ENCODE measurements at regions not wholly inside any gene's neighbourhood (a gene's known extent, or its start where the extent isn't known, plus 50 kb on each side); places are given as distances from the start of the nearest gene placed in this dataset.

DNA sequence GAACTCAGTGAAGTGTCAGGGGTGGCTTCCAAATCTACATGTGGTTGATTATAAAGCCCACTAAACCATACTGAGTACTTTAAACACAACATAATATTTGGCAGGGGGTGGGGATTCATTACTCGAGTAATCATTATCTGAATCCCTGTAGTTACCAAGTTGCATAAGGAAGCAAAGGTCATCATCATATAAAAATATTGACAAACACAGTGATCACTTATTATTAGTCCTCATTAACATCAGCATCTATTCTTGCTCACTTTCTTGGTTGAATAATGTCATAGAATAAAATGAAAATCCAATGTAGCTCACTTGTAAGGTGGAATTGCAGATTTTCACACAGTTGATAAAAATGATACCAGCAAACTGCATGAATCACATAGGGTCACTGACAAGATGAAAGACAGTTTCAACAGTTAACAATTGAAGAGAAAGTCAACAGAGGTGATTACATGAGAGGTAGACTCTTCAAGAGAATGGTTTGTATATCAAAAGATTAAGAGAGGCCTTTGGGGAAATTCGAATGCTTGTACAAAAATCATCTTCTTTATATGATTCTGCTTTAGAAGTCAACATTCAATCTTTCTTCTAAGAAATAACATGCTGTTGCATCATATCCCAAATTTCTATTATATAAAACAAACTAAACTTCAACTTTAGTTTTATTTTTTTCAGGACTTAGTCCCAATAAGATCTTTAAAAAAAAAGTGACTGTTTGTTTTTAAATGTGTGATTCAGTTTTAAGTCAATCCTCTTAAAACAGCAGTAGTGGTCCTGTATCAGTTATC is 185.5 kb upstream of the KLF14 start:
- POLR2A ChIA-PET: no interaction called here
- TF ChIP-seq, protein P1, sequence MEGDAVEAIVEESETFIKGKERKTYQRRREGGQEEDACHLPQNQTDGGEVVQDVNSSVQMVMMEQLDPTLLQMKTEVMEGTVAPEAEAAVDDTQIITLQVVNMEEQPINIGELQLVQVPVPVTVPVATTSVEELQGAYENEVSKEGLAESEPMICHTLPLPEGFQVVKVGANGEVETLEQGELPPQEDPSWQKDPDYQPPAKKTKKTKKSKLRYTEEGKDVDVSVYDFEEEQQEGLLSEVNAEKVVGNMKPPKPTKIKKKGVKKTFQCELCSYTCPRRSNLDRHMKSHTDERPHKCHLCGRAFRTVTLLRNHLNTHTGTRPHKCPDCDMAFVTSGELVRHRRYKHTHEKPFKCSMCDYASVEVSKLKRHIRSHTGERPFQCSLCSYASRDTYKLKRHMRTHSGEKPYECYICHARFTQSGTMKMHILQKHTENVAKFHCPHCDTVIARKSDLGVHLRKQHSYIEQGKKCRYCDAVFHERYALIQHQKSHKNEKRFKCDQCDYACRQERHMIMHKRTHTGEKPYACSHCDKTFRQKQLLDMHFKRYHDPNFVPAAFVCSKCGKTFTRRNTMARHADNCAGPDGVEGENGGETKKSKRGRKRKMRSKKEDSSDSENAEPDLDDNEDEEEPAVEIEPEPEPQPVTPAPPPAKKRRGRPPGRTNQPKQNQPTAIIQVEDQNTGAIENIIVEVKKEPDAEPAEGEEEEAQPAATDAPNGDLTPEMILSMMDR (IDR thresholded peaks at IDR 0.05; ENCODE audit: insufficient read depth, low read depth, low read length): no peak
- Histone ChIP-seq H3K4me3 (ENCODE audit: low read depth, low read length) (no peak overlapping the region), H3K36me3 (ENCODE audit: control insufficient read depth, insufficient read depth, low read length) (no peaks in the 10 kb centered on the region; the same call in 1 of the 2 replicates), H3K27me3 (ENCODE audit: control insufficient read depth, insufficient read depth, low read length) (no peaks in the 10 kb centered on the region)
- DNase-seq (ENCODE audit: low read depth): no peak
- CTCF ChIA-PET: interaction anchor here (1.0 to 2.7 kb wide), 2 partner anchors 23 to 41 kb away, joined by 3 to 8 read pairs; no protein-coding TSS in a partner anchor

- POLR2A ChIA-PET: no interaction called here
- DNase-seq (ENCODE audit: low read depth): no peak
- H3K36me3 ChIP-seq (ENCODE audit: control insufficient read depth, insufficient read depth, low read length): no peaks in the 10 kb centered on the region; the same call in 1 of the 2 replicates
- no peak overlapping the region for H3K4me3 ChIP-seq (ENCODE audit: low read depth, low read length)
- no peaks in the 10 kb centered on the region for H3K27me3 ChIP-seq (ENCODE audit: control insufficient read depth, insufficient read depth, low read length)
- TF ChIP-seq, protein P1 (IDR thresholded peaks at IDR 0.05; ENCODE audit: insufficient read depth, low read depth, low read length): no peak
- CTCF ChIA-PET: interaction anchor here (2.7 kb wide), 1 partner anchor 23 kb away, joined by 8 read pairs; no protein-coding TSS in a partner anchor
Measured at GRCh38 chr7:130920122-130920521, 186.1 kb upstream of the KLF14 start.

- DNase-seq (ENCODE audit: low read depth): peak; percentile 66
- no peaks in the 10 kb centered on the region for H3K27me3 ChIP-seq (ENCODE audit: control insufficient read depth, insufficient read depth, low read length)
- ChIA-PET CTCF (interaction anchor here (0.6 to 1.8 kb wide), 6 partner anchors 14 to 61 kb away, joined by 3 to 8 read pairs (median 5); no protein-coding TSS in a partner anchor), POLR2A (interaction anchor here (0.6 to 0.9 kb wide), 2 partner anchors 35 to 509 kb away, joined by 3 read pairs; no protein-coding TSS in a partner anchor)
- 0 out of 2 replicates have a peak overlapping the region, but pooled peaks have one; percentile 5 for H3K4me3 ChIP-seq (ENCODE audit: low read depth, low read length)
- no peaks in the 10 kb centered on the region; the same call in 1 of the 2 replicates for H3K36me3 ChIP-seq (ENCODE audit: control insufficient read depth, insufficient read depth, low read length)
- TF ChIP-seq, protein P1 (IDR thresholded peaks at IDR 0.05; ENCODE audit: insufficient read depth, low read depth, low read length): no peak
Measured at GRCh38 chr7:130921391-130922180, 187.6 kb upstream of the KLF14 start.

GRCh38 chr7:130922206-130923112 is 188.5 kb upstream of the KLF14 start:
- peaks cover under 1% of the 10 kb centered on the region; the same call in 1 of the 2 replicates for H3K36me3 ChIP-seq (ENCODE audit: control insufficient read depth, insufficient read depth, low read length)
- TF ChIP-seq, protein P1 (IDR thresholded peaks at IDR 0.05; ENCODE audit: insufficient read depth, low read depth, low read length): no peak
- no peaks in the 10 kb centered on the region for H3K27me3 ChIP-seq (ENCODE audit: control insufficient read depth, insufficient read depth, low read length)
- ChIA-PET POLR2A (interaction anchor here (0.6 to 0.9 kb wide), 2 partner anchors 34 to 577 kb away, joined by 3 read pairs; no protein-coding TSS in a partner anchor), CTCF (interaction anchor here (0.9 to 1.8 kb wide), 5 partner anchors 13 to 60 kb away, joined by 3 to 8 read pairs (median 5); no protein-coding TSS in a partner anchor)
- no peak overlapping the region for H3K4me3 ChIP-seq (ENCODE audit: low read depth, low read length)
- DNase-seq (ENCODE audit: low read depth): no peak

Data from BJ (cell line).